ENCODE measurements at regions not wholly inside any gene's neighbourhood (a gene's known extent, or its start where the extent isn't known, plus 50 kb on each side); places are given as distances from the start of the nearest gene placed in this dataset.

- CTCF ChIA-PET: no interaction called here
- intact Hi-C loops (cut with micrococcal nuclease): no loop called here
- H3K4me1 ChIP-seq (ENCODE audit: control insufficient read depth in 1 of 2, insufficient read depth in 2 of 2, low read length in 2 of 2): no peaks in the 10 kb centered on the region
Observed at GRCh38 chr11:25943777-25944661, 387.9 kb upstream of the ANO3 start.

More at GRCh38 chr11:25943777-25944661, 387.9 kb upstream of the ANO3 start:
- no peaks in the 10 kb centered on the region for H3K9me2 ChIP-seq (ENCODE audit: insufficient read depth)
- DNase-seq (ENCODE audit: low read depth, low spot score) (no peak), ATAC-seq (no peak)
- H3K79me2 ChIP-seq (ENCODE audit: insufficient read depth, low read length): no peaks in the 10 kb centered on the region
- no peak overlapping the region for H3K27ac ChIP-seq (ENCODE audit: low read depth, low read length)
- H3K4me2 ChIP-seq (ENCODE audit: low read length): no peak overlapping the region
- BruUV-seq (replicated peaks): no TSS peak
- H4K20me1 ChIP-seq (ENCODE audit: insufficient read depth): no peaks in the 10 kb centered on the region
- H3K27me3 ChIP-seq (ENCODE audit: insufficient read depth, low read length): no peaks in the 10 kb centered on the region
- TF ChIP-seq SP1 (IDR thresholded peaks at IDR 0.05; ENCODE audit: low read depth) (no peak), POLR2AphosphoS5 (IDR thresholded peaks at IDR 0.05; ENCODE audit: low read depth, low read length) (no peak), RAD21 (IDR thresholded peaks at IDR 0.05; ENCODE audit: low read depth) (no peak), JUND (IDR thresholded peaks at IDR 0.05) (no peak), ZBTB33 (IDR thresholded peaks at IDR 0.05; ENCODE audit: extremely low read depth, insufficient replicate concordance, low read length) (no peak), FOSL1 (IDR thresholded peaks at IDR 0.05; ENCODE audit: low read depth) (no peak), EGR1 (IDR thresholded peaks at IDR 0.05; ENCODE audit: low read depth) (no peak), ZNF274 (IDR thresholded peaks at IDR 0.05; ENCODE audit: low read depth, low read length) (no peak), REST (IDR thresholded peaks at IDR 0.05; ENCODE audit: low read depth) (no peak), YY1 (IDR thresholded peaks at IDR 0.05; ENCODE audit: extremely low read depth, insufficient replicate concordance, low read depth, low read length) (no peak), TCF7L2 (IDR thresholded peaks at IDR 0.05; ENCODE audit: borderline replicate concordance, extremely low read depth, insufficient read depth, insufficient read length) (no peak), MAX (IDR thresholded peaks at IDR 0.05) (no peak), CTCF (IDR thresholded peaks at IDR 0.05 in 2 of 3, conservative IDR thresholded peaks at IDR 0.05 in 1 of 3; ENCODE audit: borderline replicate concordance in 1 of 3, insufficient read depth in 1 of 3, low read depth in 2 of 3, low read length in 2 of 3) (no peak), ATF3 (IDR thresholded peaks at IDR 0.05) (no peak), CEBPB (IDR thresholded peaks at IDR 0.05; ENCODE audit: low read depth) (no peak), EZH2 (IDR thresholded peaks at IDR 0.05) (no peak), SRF (IDR thresholded peaks at IDR 0.05; ENCODE audit: low read depth) (no peak), CBX3 (IDR thresholded peaks at IDR 0.05; ENCODE audit: low read depth) (no peak), POLR2A (IDR thresholded peaks at IDR 0.05; ENCODE audit: borderline replicate concordance, extremely low read depth, insufficient read depth, insufficient read length) (no peak)
- RAD21 ChIA-PET (ENCODE audit: low non-redundant PET in 1 of 2, low total read pairs in 2 of 2, uncharacterized antibody in 2 of 2, unreplicated experiment in 2 of 2): no interaction called here
- H3K9ac ChIP-seq (ENCODE audit: low read length): no peak overlapping the region
- H2AFZ ChIP-seq (ENCODE audit: low read depth, low read length, poor library complexity, severe bottlenecking): no peak overlapping the region
- peaks cover 0 to 7% of the 10 kb centered on the region in 2 experiments; a peak in 2 of 4 replicates for H3K9me3 ChIP-seq (ENCODE audit: control insufficient read depth in 1 of 2, insufficient read depth in 1 of 2, low read depth in 1 of 2, low read length in 2 of 2)
- no peak overlapping the region for H3K4me3 ChIP-seq (replicated peaks in 1 of 2; ENCODE audit: low read depth in 1 of 2, low read length in 2 of 2)
- POLR2A ChIA-PET: no interaction called here
- no peaks in the 10 kb centered on the region for H3K36me3 ChIP-seq (ENCODE audit: control insufficient read depth in 1 of 2, insufficient read depth in 2 of 2, low read length in 2 of 2)

All from HCT116 (cell line).